GM12892 (cell line): ENCODE measurements at regions not wholly inside any gene's neighbourhood (a gene's known extent, or its start where the extent isn't known, plus 50 kb on each side); places are given as distances from the start of the nearest gene placed in this dataset.

Experiments
- POLR2A ChIP-seq: IDR thresholded peaks from 2 replicates; pipeline ENCODE4 v1.6.1; 2011; ENCODE audit warnings: low read depth, low read length, control low read depth
- POLR2AphosphoS5 ChIP-seq: IDR thresholded peaks from 2 replicates; pipeline ENCODE4 v1.6.1; 2011; ENCODE audit warnings: low read depth, low read length, control low read depth
- TAF1 ChIP-seq: IDR thresholded peaks from 2 replicates; pipeline ENCODE4 v1.6.1; 2011; ENCODE audit warnings: low read depth, mild to moderate bottlenecking, control low read depth, low read length, borderline replicate concordance

DNA sequence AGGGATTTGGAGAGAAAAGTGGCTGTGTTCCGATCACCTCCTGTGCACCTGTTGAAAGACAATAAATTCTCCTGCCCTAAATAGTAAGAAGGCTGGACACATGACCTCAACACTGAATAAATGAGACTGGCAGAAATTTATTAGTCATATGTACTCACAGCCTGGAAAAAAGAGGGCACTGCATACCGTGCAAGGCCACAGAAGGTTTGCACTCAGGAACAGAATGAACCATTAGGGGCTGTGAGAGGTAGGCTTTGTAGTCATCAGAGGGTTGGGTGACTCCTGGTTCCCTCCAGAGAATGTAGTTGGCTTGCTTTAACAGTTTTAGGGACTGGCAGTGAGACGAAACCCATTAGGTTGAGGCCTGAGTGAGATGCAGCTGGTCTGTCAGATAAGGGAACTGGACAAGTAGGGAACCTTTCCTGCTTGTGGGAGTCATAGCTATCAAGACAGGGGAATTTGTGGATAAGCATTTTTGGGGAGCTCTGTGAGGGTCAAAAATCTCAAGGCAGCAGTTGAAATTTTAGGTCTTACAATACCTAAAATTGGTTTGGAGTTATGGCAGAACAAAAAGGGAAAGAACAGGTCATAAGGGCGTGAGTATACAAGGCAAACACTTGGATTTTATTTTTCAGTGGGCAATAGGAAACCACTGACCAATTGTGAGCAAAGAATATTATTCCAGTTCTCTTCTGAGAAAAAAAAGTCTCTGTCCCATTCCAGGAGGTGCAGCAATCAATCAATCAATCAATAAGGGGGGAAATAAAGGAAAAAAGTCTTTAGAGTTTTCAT, 67.9 kb upstream of the BTN3A2 start:
- no peak for TF ChIP-seq POLR2A
- TF ChIP-seq POLR2AphosphoS5 = no peak
- TF ChIP-seq TAF1 = no peak
